ENCODE measurements at regions not wholly inside any gene's neighbourhood (a gene's known extent, or its start where the extent isn't known, plus 50 kb on each side); places are given as distances from the start of the nearest gene placed in this dataset.
"Not testable (repeated sequence)": the region's sequence is repeated elsewhere in the genome, so short reads cannot be mapped to it uniquely, and the experiment has no call there.

GRCh38 chr9:99490729-99491128 lies 268.6 kb downstream of the SEC61B start:
- no peak for DNase-seq

GRCh38 chr9:99491408-99492158 lies 269.5 kb downstream of the SEC61B start:
- DNase-seq, result no peak

GRCh38 chr9:99497641-99498040 lies 275.6 kb downstream of the SEC61B start:
- DNase-seq, result no peak

- not testable (repeated sequence) for DNase-seq
Observed at GRCh38 chr9:99498979-99499378, 276.9 kb downstream of the SEC61B start.

GRCh38 chr9:99505936-99506335 lies 283.9 kb downstream of the SEC61B start:
- no peak for DNase-seq

GRCh38 chr9:99506747-99507348 lies 284.8 kb downstream of the SEC61B start:
- no peak for DNase-seq

- DNase-seq, result no peak
Observed at GRCh38 chr9:99509065-99509745, 287.1 kb downstream of the SEC61B start.

- no peak for DNase-seq
Observed at GRCh38 chr9:99509900-99510535, 287.9 kb downstream of the SEC61B start.

GRCh38 chr9:99511723-99512122 lies 289.6 kb downstream of the SEC61B start:
- no peak for DNase-seq

GRCh38 chr9:99513441-99514112 lies 291.5 kb downstream of the SEC61B start:
- DNase-seq, result no peak

GRCh38 chr9:99515093-99515492 lies 293.0 kb downstream of the SEC61B start:
- DNase-seq, result no peak

GRCh38 chr9:99515895-99516656 lies 294.0 kb downstream of the SEC61B start:
- DNase-seq, result no peak

- no peak for DNase-seq
Observed at GRCh38 chr9:99516657-99517049, 294.6 kb downstream of the SEC61B start.

- DNase-seq, result no peak
Observed at GRCh38 chr9:99523838-99524237, 297.8 kb upstream of the NR4A3 start.

- DNase-seq, result no peak
Observed at GRCh38 chr9:99531313-99531712, 290.4 kb upstream of the NR4A3 start.

GRCh38 chr9:99533421-99533820 lies 288.3 kb upstream of the NR4A3 start:
- no peak for DNase-seq

GRCh38 chr9:99537996-99538395 lies 283.7 kb upstream of the NR4A3 start:
- no peak for DNase-seq

- no peak for DNase-seq
Observed at GRCh38 chr9:99544526-99544925, 277.2 kb upstream of the NR4A3 start.

GRCh38 chr9:99549441-99549840 lies 272.2 kb upstream of the NR4A3 start:
- no peak for DNase-seq

GRCh38 chr9:99555792-99556191 lies 265.9 kb upstream of the NR4A3 start:
- no peak for DNase-seq

- DNase-seq, result no peak
Observed at GRCh38 chr9:99556998-99557397, 264.7 kb upstream of the NR4A3 start.

GRCh38 chr9:99557816-99558215 lies 263.9 kb upstream of the NR4A3 start:
- DNase-seq, result no peak

Data from NCI-H2171 treated with DMSO at 0.1 percent for 48 hours (cell line).